GM19328 (cell line): ENCODE measurements at regions not wholly inside any gene's neighbourhood (a gene's known extent, or its start where the extent isn't known, plus 50 kb on each side); places are given as distances from the start of the nearest gene placed in this dataset.

Experiments
- ATAC-seq: cut with Tn5 transposase; IDR thresholded peaks from one replicate; pipeline ENCODE4 v1.9.1; 2021; ENCODE audit warnings: mild to moderate bottlenecking, moderate library complexity; ENCODE audit not compliant: unreplicated experiment

GRCh38 chr11:116454951-116455350, 317.8 kb downstream of the BUD13 start:
- no peak for ATAC-seq

GRCh38 chr11:116454020-116454645, 318.7 kb downstream of the BUD13 start:
- ATAC-seq: no peak

GRCh38 chr11:116452461-116452860, 320.3 kb downstream of the BUD13 start:
- ATAC-seq: no peak

- no peak for ATAC-seq
Observed at GRCh38 chr11:116449522-116449921, 323.3 kb downstream of the BUD13 start.

- ATAC-seq: no peak
Observed at GRCh38 chr11:116446048-116446941, 326.5 kb downstream of the BUD13 start.

GRCh38 chr11:116445108-116446047, 327.4 kb downstream of the BUD13 start:
- ATAC-seq: no peak

- ATAC-seq: no peak
Observed at GRCh38 chr11:116442238-116442752, 330.5 kb downstream of the BUD13 start.

- ATAC-seq: no peak
Observed at GRCh38 chr11:116439361-116439677, 333.5 kb downstream of the BUD13 start.

- ATAC-seq: no peak
Observed at GRCh38 chr11:116438651-116439360, 334.0 kb downstream of the BUD13 start.

GRCh38 chr11:116434986-116435385, 337.8 kb downstream of the BUD13 start:
- no peak for ATAC-seq

- no peak for ATAC-seq
Observed at GRCh38 chr11:116432301-116432700, 340.5 kb downstream of the BUD13 start.

- ATAC-seq: no peak
Observed at GRCh38 chr11:116431842-116432241, 340.9 kb downstream of the BUD13 start.

GRCh38 chr11:116428638-116428975, 344.2 kb downstream of the BUD13 start:
- no peak for ATAC-seq

GRCh38 chr11:116427903-116428637, 344.7 kb downstream of the BUD13 start:
- no peak for ATAC-seq

GRCh38 chr11:116427337-116427902, 345.4 kb downstream of the BUD13 start:
- ATAC-seq: no peak

GRCh38 chr11:116426761-116427160, 346.0 kb downstream of the BUD13 start:
- ATAC-seq: no peak

GRCh38 chr11:116424615-116425261, 348.0 kb downstream of the BUD13 start:
- no peak for ATAC-seq

GRCh38 chr11:116422956-116423600, 349.7 kb downstream of the BUD13 start:
- ATAC-seq: no peak

GRCh38 chr11:116422556-116422955, 350.2 kb downstream of the BUD13 start:
- ATAC-seq: no peak
